ENCODE measurements at regions not wholly inside any gene's neighbourhood (a gene's known extent, or its start where the extent isn't known, plus 50 kb on each side); places are given as distances from the start of the nearest gene placed in this dataset.

GRCh38 chr18:46215902-46216723 lies 111.9 kb downstream of the HAUS1 start:
- H3K4me3 ChIP-seq, result no peak overlapping the region
- H3K36me3 ChIP-seq (replicated peaks; ENCODE audit: insufficient read depth, low read depth), result no peaks in the 10 kb centered on the region
- H3K79me2 ChIP-seq, result peaks cover 40% of the 10 kb centered on the region
- TF ChIP-seq EZH2phosphoT487 (IDR thresholded peaks at IDR 0.05; ENCODE audit: low read depth, severe bottlenecking, unreplicated experiment) (no peak), EZH2 (IDR thresholded peaks at IDR 0.05; ENCODE audit: borderline replicate concordance) (no peak)
- TF ChIP-seq, protein P1, sequence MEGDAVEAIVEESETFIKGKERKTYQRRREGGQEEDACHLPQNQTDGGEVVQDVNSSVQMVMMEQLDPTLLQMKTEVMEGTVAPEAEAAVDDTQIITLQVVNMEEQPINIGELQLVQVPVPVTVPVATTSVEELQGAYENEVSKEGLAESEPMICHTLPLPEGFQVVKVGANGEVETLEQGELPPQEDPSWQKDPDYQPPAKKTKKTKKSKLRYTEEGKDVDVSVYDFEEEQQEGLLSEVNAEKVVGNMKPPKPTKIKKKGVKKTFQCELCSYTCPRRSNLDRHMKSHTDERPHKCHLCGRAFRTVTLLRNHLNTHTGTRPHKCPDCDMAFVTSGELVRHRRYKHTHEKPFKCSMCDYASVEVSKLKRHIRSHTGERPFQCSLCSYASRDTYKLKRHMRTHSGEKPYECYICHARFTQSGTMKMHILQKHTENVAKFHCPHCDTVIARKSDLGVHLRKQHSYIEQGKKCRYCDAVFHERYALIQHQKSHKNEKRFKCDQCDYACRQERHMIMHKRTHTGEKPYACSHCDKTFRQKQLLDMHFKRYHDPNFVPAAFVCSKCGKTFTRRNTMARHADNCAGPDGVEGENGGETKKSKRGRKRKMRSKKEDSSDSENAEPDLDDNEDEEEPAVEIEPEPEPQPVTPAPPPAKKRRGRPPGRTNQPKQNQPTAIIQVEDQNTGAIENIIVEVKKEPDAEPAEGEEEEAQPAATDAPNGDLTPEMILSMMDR (IDR thresholded peaks at IDR 0.05; ENCODE audit: poor library complexity), result no peak
- no peak overlapping the region for H3K4me2 ChIP-seq
- DNase-seq (ENCODE audit: low spot score), result no peak
- H4K20me1 ChIP-seq (ENCODE audit: insufficient read depth, poor library complexity, severe bottlenecking), result peaks cover 6% of the 10 kb centered on the region
- H3K4me1 ChIP-seq (ENCODE audit: insufficient read depth), result no peaks in the 10 kb centered on the region
- 93% methylated on average over 16 of the region's 16 CpGs for WGBS (ENCODE audit: low lambda C conversion rate, missing lambda C conversion rate)
- H3K9me2 ChIP-seq (replicated peaks; ENCODE audit: insufficient read depth), result no peaks in the 10 kb centered on the region
- no peak overlapping the region for H2AFZ ChIP-seq
- no peaks in the 10 kb centered on the region for H3K27me3 ChIP-seq
- no peaks in the 10 kb centered on the region for H3K9me3 ChIP-seq (ENCODE audit: low read depth)
- no peak overlapping the region for H3K27ac ChIP-seq

DNA sequence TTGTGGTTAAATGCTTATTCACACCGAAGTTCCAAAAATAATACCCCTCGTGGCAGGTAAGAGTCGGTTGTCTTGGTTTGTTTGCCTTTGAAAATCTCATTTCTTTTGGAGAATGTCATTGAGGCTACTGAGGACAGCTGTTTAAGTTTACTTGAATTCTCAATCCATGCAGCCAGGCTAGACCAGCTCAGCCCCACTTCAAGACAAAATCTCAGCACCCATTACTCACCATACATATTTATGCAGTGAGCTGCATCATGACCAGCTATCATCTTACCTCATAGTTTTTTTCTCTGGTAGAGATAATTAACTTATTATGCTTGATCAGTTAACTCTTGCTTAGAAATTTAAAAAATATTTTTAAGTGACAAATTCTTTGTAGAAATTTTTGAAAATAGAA lies 115.9 kb downstream of the HAUS1 start:
- Histone ChIP-seq H3K27ac (no peak overlapping the region), H3K9me2 (replicated peaks; ENCODE audit: insufficient read depth) (no peaks in the 10 kb centered on the region), H3K4me3 (no peak overlapping the region), H3K9me3 (ENCODE audit: low read depth) (no peaks in the 10 kb centered on the region), H2AFZ (no peak overlapping the region), H4K20me1 (ENCODE audit: insufficient read depth, poor library complexity, severe bottlenecking) (peaks cover 7% of the 10 kb centered on the region), H3K4me1 (ENCODE audit: insufficient read depth) (no peaks in the 10 kb centered on the region), H3K27me3 (no peaks in the 10 kb centered on the region), H3K36me3 (replicated peaks; ENCODE audit: insufficient read depth, low read depth) (no peaks in the 10 kb centered on the region), H3K4me2 (no peak overlapping the region), H3K79me2 (peaks cover 18% of the 10 kb centered on the region)
- WGBS (ENCODE audit: low lambda C conversion rate, missing lambda C conversion rate), result 94% methylated on average over 3 of the region's 3 CpGs
- no peak for TF ChIP-seq EZH2 (IDR thresholded peaks at IDR 0.05; ENCODE audit: borderline replicate concordance)
- TF ChIP-seq EZH2phosphoT487 (IDR thresholded peaks at IDR 0.05; ENCODE audit: low read depth, severe bottlenecking, unreplicated experiment), result no peak
- TF ChIP-seq, protein P1 (IDR thresholded peaks at IDR 0.05; ENCODE audit: poor library complexity), result no peak
- DNase-seq (ENCODE audit: low spot score), result no peak

DNA sequence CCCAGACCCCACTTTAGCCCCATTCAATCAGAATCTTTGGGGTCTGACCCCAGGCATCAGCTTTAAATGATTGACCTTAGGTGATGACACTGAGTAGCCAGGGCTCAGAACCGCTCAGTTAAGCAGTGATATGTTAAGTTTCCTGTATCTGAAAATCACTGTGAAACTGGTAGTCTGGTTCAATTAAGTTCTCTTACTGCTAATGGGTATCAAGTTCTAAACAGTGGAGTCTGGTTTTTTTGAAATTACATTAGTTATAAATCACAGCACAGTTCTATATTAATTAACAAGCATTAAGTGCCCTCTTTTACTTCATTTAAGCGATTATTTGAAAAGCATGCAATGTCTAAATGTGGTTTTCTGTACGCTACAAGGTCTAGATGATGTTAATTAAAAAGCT lies 117.9 kb downstream of the HAUS1 start:
- no peak for DNase-seq (ENCODE audit: low spot score)
- Histone ChIP-seq H3K4me3 (no peak overlapping the region), H3K9me2 (replicated peaks; ENCODE audit: insufficient read depth) (no peaks in the 10 kb centered on the region), H3K27ac (no peak overlapping the region), H3K36me3 (replicated peaks; ENCODE audit: insufficient read depth, low read depth) (no peaks in the 10 kb centered on the region), H4K20me1 (ENCODE audit: insufficient read depth, poor library complexity, severe bottlenecking) (peaks cover 7% of the 10 kb centered on the region), H2AFZ (no peak overlapping the region), H3K79me2 (peaks cover 16% of the 10 kb centered on the region), H3K9me3 (ENCODE audit: low read depth) (no peaks in the 10 kb centered on the region), H3K4me2 (no peak overlapping the region), H3K4me1 (ENCODE audit: insufficient read depth) (no peaks in the 10 kb centered on the region), H3K27me3 (no peaks in the 10 kb centered on the region)
- WGBS (ENCODE audit: low lambda C conversion rate, missing lambda C conversion rate), result 82% methylated on average over 3 of the region's 3 CpGs
- TF ChIP-seq, protein P1 (IDR thresholded peaks at IDR 0.05; ENCODE audit: poor library complexity), result no peak
- TF ChIP-seq EZH2phosphoT487 (IDR thresholded peaks at IDR 0.05; ENCODE audit: low read depth, severe bottlenecking, unreplicated experiment) (no peak), EZH2 (IDR thresholded peaks at IDR 0.05; ENCODE audit: borderline replicate concordance) (no peak)

Measured in hepatocyte (in vitro differentiated cells).